H1 (cell line): ENCODE measurements at regions not wholly inside any gene's neighbourhood (a gene's known extent, or its start where the extent isn't known, plus 50 kb on each side); places are given as distances from the start of the nearest gene placed in this dataset.

Experiments used
- CTCF ChIP-seq, 3 experiments: IDR thresholded peaks; 1 replicate in 2 of 3; 2 replicates in 1 of 3; pipeline versions ENCODE4 v1.5.1 to v1.6.1; 2011; ENCODE audit warnings: low read length in 3 of 3, mild to moderate bottlenecking in 3 of 3, inconsistent platforms in 2 of 3, low read depth in 1 of 3, moderate library complexity in 1 of 3; ENCODE audit not compliant: insufficient read depth in 1 of 3; ENCODE audit errors: control extremely low read depth in 1 of 3
- GABPA ChIP-seq: IDR thresholded peaks from 2 replicates; pipeline ENCODE4 v1.6.1; 2011; ENCODE audit warnings: mild to moderate bottlenecking, low read length, moderate library complexity, borderline replicate concordance; ENCODE audit not compliant: insufficient read depth
- RNF2 ChIP-seq: fragments of 200-900, 300-1000 bp; sonication (generic); IDR thresholded peaks from 2 replicates; pipeline ENCODE4 v1.7.1; 2016; ENCODE audit warnings: borderline replicate concordance, low read depth, mild to moderate bottlenecking, antibody characterized with exemption, low read length; ENCODE audit not compliant: poor library complexity, severe bottlenecking; ENCODE audit errors: missing control alignments

- TF ChIP-seq GABPA: no peak
- no peak for TF ChIP-seq RNF2
- TF ChIP-seq CTCF (IDR thresholded peaks at IDR 0.05; ENCODE audit: control extremely low read depth in 1 of 3, insufficient read depth in 1 of 3, low read depth in 1 of 3, low read length in 3 of 3): no peak
These were observed 344.9 kb downstream of the CDK5RAP2 start for GRCh38 chr9:120235081-120235480.
